Breast epithelium (tissue), 3 donors: ENCODE measurements at regions not wholly inside any gene's neighbourhood (a gene's known extent, or its start where the extent isn't known, plus 50 kb on each side); places are given as distances from the start of the nearest gene placed in this dataset.

Experiments
- POLR2A ChIP-seq: fragments of 450-650 bp; IDR thresholded peaks from one replicate; pipeline ENCODE4 v1.6.1; 2016; ENCODE audit warnings: antibody characterized with exemption, mild to moderate bottlenecking, moderate library complexity
- POLR2AphosphoS5 ChIP-seq, 3 donors: sonication (generic); formaldehyde crosslinking; IDR thresholded peaks; one replicate each; pipeline ENCODE4 v1.6.1; 2017; ENCODE audit warnings: antibody characterized with exemption in 3 of 3
- TF ChIP-seq, protein P1 (sequence below), 3 donors: fragments of 450-650 bp; IDR thresholded peaks; one replicate each; pipeline ENCODE4 v1.5.1; 2016 to 2017; ENCODE audit warnings: antibody characterized with exemption in 3 of 3, mild to moderate bottlenecking in 3 of 3, moderate library complexity in 3 of 3

DNA sequence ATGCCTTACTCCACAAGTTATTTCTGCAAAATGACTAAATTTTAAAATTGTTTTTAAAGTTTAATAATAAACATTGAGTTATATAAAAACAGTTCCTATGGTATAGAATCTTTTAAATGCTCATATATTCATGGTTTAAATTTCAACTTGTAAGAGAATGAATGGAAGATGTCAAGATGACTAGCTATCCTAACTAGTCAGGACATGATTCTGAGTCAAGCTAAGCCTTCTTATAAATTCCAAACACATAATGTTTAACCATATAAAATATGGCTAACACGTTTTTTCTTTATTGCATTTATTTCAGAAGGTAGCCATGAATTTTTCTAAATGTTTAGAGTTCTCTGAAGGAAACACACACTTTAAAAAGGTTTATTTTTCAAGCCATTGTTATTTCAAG, 320.4 kb downstream of the CBLN2 start:
- TF ChIP-seq, protein P1, sequence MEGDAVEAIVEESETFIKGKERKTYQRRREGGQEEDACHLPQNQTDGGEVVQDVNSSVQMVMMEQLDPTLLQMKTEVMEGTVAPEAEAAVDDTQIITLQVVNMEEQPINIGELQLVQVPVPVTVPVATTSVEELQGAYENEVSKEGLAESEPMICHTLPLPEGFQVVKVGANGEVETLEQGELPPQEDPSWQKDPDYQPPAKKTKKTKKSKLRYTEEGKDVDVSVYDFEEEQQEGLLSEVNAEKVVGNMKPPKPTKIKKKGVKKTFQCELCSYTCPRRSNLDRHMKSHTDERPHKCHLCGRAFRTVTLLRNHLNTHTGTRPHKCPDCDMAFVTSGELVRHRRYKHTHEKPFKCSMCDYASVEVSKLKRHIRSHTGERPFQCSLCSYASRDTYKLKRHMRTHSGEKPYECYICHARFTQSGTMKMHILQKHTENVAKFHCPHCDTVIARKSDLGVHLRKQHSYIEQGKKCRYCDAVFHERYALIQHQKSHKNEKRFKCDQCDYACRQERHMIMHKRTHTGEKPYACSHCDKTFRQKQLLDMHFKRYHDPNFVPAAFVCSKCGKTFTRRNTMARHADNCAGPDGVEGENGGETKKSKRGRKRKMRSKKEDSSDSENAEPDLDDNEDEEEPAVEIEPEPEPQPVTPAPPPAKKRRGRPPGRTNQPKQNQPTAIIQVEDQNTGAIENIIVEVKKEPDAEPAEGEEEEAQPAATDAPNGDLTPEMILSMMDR (IDR thresholded peaks at IDR 0.05) = no peak
- TF ChIP-seq POLR2A (no peak), POLR2AphosphoS5 (IDR thresholded peaks at IDR 0.05) (no peak)
